Stomach (tissue), 8 donors: ENCODE measurements at regions not wholly inside any gene's neighbourhood (a gene's known extent, or its start where the extent isn't known, plus 50 kb on each side); places are given as distances from the start of the nearest gene placed in this dataset.

Source experiments
- DNase-seq, 2 donors: peaks; one replicate each; pipeline versions ENCODE4 v3.0.0 to v3.0.0-alpha.2; 2013 to 2019
- H3K27ac ChIP-seq, 5 donors: fragments of 200-600 bp in 4 of 5; sonication (generic) in 4 of 5; one replicate each; pipeline ENCODE4 v1.5.1; 2013 to 2019; ENCODE audit warnings: mild to moderate bottlenecking in 1 of 5, moderate library complexity in 1 of 5
- H3K27me3 ChIP-seq, 3 donors: fragments of 200-600 bp; sonication (generic); one replicate each; pipeline ENCODE4 v1.5.1; 2017 to 2019; ENCODE audit warnings: mixed run types in 1 of 3
- H3K36me3 ChIP-seq, 4 donors: fragments of 200-600 bp; sonication (generic); 1 replicate in 3 of 4; 2 replicates in 1 of 4; pipeline ENCODE4 v1.5.1; 2016 to 2019
- H3K4me1 ChIP-seq, 4 donors: fragments of 200-600 bp; sonication (generic); one replicate each; pipeline ENCODE4 v1.5.1; 2016 to 2019
- H3K4me3 ChIP-seq, 4 donors: fragments of 200-600 bp; sonication (generic) in 3 of 4; one replicate each; pipeline ENCODE4 v1.5.1; 2016 to 2019; ENCODE audit warnings: mild to moderate bottlenecking in 1 of 4
- H3K9me3 ChIP-seq, 4 donors: fragments of 200-600 bp; sonication (generic); one replicate each; pipeline ENCODE4 v1.5.1; 2016 to 2019
- EP300 ChIP-seq: sonication (generic); formaldehyde crosslinking; IDR thresholded peaks from one replicate; pipeline ENCODE4 v1.6.1; 2017; ENCODE audit warnings: antibody characterized with exemption
- POLR2A ChIP-seq, 4 donors: fragments of 450-650 bp; IDR thresholded peaks; one replicate each; pipeline ENCODE4 v1.6.1; 2016; ENCODE audit warnings: antibody characterized with exemption in 4 of 4, control low read depth in 2 of 4, mild to moderate bottlenecking in 1 of 4, moderate library complexity in 1 of 4
- POLR2AphosphoS5 ChIP-seq, 3 donors: sonication (generic); formaldehyde crosslinking; IDR thresholded peaks; one replicate each; pipeline ENCODE4 v1.6.1; 2016; ENCODE audit warnings: antibody characterized with exemption in 3 of 3
- WGBS, 5 donors: extraction: QIAGEN DNeasy Blood & Tissue Kit in 3 of 5; methylation state at CpG; one replicate each; pipeline versions ENCODE4 v1.1.5 to v1.1.7; 2013 to 2018; 5-methylcytosine and 5-hydroxymethylcytosine counted together
- intact Hi-C: fragments of 100-400 bp; cut with DNase I; formaldehyde crosslinking; loops from one replicate; pipeline ENCODE4 v1.15.1; 2023; ENCODE audit warnings: low total_unique reads
- TF ChIP-seq, protein P1 (sequence below), 7 experiments: fragments of 450-650 bp in 4 of 7; fragments of 200-600 bp in 3 of 7; sonication (generic) in 3 of 7; IDR thresholded peaks; one replicate each; pipeline ENCODE4 v1.5.1; 2016 to 2019; ENCODE audit warnings: antibody characterized with exemption in 7 of 7, control low read depth in 2 of 7, mild to moderate bottlenecking in 1 of 7
- donor health status: healthy with polysubstance abuse.
- donor health status: Bipolar disorder and iron deficiency.
- donor health status: healthy.

DNA sequence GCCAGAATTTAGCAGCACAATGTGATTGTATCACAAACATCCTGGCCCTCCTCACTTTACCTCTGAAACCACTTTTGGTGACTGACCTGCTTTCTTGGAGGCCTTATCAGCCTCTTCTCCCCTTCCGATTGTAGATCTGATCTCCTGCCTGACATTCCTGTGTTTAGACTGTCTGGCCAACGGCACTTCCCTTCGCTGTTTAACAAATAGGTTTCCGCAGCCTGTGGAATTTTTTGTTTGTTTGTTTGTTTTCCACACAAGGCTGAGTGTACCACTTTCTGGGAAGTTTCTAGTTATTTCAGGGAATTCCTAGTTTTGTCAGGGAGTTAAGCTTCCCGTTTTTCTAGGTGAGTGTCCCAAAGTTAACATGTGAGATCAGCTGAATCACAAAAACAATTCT is 65.9 kb upstream of the CDKN3 start:
- WGBS, 5 donors, result 34 to 61% (median 38%) methylated on average over 5 of the region's 5 CpGs
- Histone ChIP-seq H3K27ac (peak overlapping the region in 3 of 5 donors; percentile 11 to 42 (median 23)), H3K27me3 (no peaks in the 10 kb centered on the region), H3K9me3 (no peaks in the 10 kb centered on the region), H3K4me3 (no peak overlapping the region), H3K4me1 (peaks cover 10 to 26% (median 18%) of the 10 kb centered on the region in 4 donors), H3K36me3 (no peaks in the 10 kb centered on the region)
- TF ChIP-seq POLR2AphosphoS5 (IDR thresholded peaks at IDR 0.05) (no peak), EP300 (no peak), POLR2A (IDR thresholded peaks at IDR 0.05) (no peak)
- TF ChIP-seq, protein P1, sequence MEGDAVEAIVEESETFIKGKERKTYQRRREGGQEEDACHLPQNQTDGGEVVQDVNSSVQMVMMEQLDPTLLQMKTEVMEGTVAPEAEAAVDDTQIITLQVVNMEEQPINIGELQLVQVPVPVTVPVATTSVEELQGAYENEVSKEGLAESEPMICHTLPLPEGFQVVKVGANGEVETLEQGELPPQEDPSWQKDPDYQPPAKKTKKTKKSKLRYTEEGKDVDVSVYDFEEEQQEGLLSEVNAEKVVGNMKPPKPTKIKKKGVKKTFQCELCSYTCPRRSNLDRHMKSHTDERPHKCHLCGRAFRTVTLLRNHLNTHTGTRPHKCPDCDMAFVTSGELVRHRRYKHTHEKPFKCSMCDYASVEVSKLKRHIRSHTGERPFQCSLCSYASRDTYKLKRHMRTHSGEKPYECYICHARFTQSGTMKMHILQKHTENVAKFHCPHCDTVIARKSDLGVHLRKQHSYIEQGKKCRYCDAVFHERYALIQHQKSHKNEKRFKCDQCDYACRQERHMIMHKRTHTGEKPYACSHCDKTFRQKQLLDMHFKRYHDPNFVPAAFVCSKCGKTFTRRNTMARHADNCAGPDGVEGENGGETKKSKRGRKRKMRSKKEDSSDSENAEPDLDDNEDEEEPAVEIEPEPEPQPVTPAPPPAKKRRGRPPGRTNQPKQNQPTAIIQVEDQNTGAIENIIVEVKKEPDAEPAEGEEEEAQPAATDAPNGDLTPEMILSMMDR (IDR thresholded peaks at IDR 0.05), result no peak
- DNase-seq, result no peak
- intact Hi-C loops, result no loop called here

DNA sequence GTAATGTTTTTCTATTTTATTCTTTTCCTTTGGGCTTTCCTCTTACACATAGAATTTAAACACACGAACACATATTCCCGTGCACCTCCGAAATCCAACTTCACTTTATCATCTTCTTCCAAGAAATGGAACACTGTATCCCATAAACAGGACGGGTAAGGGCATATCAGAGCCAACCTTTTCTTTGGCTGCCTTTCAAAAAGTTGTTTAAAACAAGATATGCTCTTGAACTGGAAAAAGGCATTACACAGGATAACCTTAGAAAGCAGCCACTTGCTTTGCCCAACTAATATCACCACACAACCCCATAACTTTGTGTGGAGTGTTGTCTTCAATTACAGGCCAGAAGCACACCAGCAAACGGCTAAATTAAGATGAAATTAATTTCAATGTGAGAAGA is 65.3 kb upstream of the CDKN3 start:
- no peak overlapping the region for H3K27ac ChIP-seq
- 26 to 44% (median 37%) methylated on average over 5 of the region's 5 CpGs for WGBS, 5 donors
- no peak for DNase-seq
- intact Hi-C loops, result no loop called here
- H3K4me3 ChIP-seq, result no peak overlapping the region
- no peaks in the 10 kb centered on the region for H3K9me3 ChIP-seq
- TF ChIP-seq POLR2A (IDR thresholded peaks at IDR 0.05) (no peak), POLR2AphosphoS5 (IDR thresholded peaks at IDR 0.05) (no peak), EP300 (no peak)
- TF ChIP-seq, protein P1 (IDR thresholded peaks at IDR 0.05), result no peak
- H3K4me1 ChIP-seq, result peaks cover 10 to 26% (median 18%) of the 10 kb centered on the region in 4 donors
- no peaks in the 10 kb centered on the region for H3K27me3 ChIP-seq
- H3K36me3 ChIP-seq, result no peaks in the 10 kb centered on the region

DNA sequence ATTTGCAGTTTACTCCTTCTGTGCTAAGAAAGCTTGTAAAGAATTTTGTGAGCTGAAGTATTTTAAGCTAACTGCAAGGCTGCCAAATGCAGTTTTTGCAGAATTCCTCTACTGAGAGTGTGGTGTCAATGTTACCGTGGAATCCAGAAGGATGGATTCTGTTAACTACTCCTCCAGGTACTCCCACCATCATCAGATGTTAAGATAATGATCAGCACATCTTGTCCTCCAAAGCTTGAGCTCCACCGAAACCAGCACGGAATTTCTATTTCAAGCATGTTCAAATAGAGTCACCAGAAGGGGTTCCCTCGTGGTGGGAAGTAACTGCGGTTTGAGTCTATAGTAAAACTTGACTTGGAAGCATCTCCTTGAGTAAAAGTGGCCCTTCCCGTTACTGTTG is 64.3 kb upstream of the CDKN3 start:
- Histone ChIP-seq H3K36me3 (no peaks in the 10 kb centered on the region), H3K4me3 (no peak overlapping the region), H3K4me1 (peaks cover 10 to 26% (median 18%) of the 10 kb centered on the region in 4 donors), H3K27me3 (no peaks in the 10 kb centered on the region), H3K27ac (no peak overlapping the region), H3K9me3 (no peaks in the 10 kb centered on the region)
- intact Hi-C loops, result no loop called here
- no peak for DNase-seq
- 90 to 97% (median 91%) methylated on average over 6 of the region's 6 CpGs for WGBS, 5 donors
- TF ChIP-seq EP300 (no peak), POLR2AphosphoS5 (IDR thresholded peaks at IDR 0.05) (no peak), POLR2A (IDR thresholded peaks at IDR 0.05) (no peak)
- TF ChIP-seq, protein P1 (IDR thresholded peaks at IDR 0.05), result no peak

DNA sequence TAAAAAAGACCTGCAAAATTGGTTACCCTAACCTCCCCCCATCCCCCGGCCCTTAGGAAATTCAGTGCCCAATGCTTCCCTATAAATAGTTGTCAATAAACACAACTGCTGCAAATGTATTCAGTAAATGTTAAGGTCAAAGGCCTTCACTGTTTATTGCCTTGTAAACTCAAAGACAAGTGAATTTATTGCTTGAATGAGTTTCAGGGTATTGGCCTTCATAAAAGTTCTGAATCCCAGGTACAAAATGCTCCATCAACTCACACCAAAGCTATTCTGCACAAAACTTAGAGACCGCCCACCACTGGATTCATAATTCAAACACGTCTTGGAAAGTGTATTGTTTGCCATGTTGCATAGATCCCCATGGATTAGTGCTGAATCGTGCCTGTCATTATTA is 63.3 kb upstream of the CDKN3 start:
- H3K4me3 ChIP-seq, result no peak overlapping the region
- DNase-seq, result no peak
- peaks cover 10 to 27% (median 18%) of the 10 kb centered on the region in 4 donors for H3K4me1 ChIP-seq
- no peaks in the 10 kb centered on the region for H3K36me3 ChIP-seq
- no peak overlapping the region for H3K27ac ChIP-seq
- intact Hi-C loops, result no loop called here
- no peaks in the 10 kb centered on the region for H3K9me3 ChIP-seq
- H3K27me3 ChIP-seq, result no peaks in the 10 kb centered on the region
- TF ChIP-seq POLR2AphosphoS5 (IDR thresholded peaks at IDR 0.05) (no peak), EP300 (no peak), POLR2A (IDR thresholded peaks at IDR 0.05) (no peak)
- TF ChIP-seq, protein P1 (IDR thresholded peaks at IDR 0.05), result no peak
- WGBS, 5 donors, result 73 to 91% (median 85%) methylated on average over 4 of the region's 4 CpGs
